Neural progenitor cell (in vitro differentiated cells): ENCODE measurements at regions not wholly inside any gene's neighbourhood (a gene's known extent, or its start where the extent isn't known, plus 50 kb on each side); places are given as distances from the start of the nearest gene placed in this dataset.

Source experiments
- EZH2 ChIP-seq: fragments of 200-600 bp; sonication (generic); IDR thresholded peaks from 2 replicates; pipeline ENCODE4 v1.6.1; 2017; ENCODE audit warnings: antibody characterized with exemption, mild to moderate bottlenecking, moderate library complexity
- TF ChIP-seq, protein P1 (sequence below): fragments of 200-600 bp; sonication (generic); IDR thresholded peaks from 2 replicates; pipeline ENCODE4 v1.5.1; 2017; ENCODE audit warnings: antibody characterized with exemption, mild to moderate bottlenecking

DNA sequence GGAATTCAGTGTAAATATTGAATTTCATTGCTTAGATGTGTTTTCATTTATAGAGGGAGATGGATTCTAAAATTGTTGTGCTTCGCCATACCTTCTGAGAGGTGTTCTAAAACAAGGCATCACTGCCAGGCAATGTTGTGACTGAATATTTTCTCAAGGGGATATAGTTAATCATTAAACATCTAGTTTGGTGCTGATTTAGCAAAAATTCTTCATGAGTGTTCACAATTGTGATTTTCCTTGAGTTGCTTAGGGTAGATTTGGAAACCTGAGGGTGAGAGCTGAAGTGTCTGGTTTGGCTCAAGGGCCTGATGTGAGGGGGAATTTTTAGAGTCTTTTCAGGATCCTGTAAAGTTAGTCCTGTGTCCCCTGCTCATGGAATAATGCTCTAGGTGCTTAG is 104.5 kb downstream of the MAT2B start:
- TF ChIP-seq, protein P1, sequence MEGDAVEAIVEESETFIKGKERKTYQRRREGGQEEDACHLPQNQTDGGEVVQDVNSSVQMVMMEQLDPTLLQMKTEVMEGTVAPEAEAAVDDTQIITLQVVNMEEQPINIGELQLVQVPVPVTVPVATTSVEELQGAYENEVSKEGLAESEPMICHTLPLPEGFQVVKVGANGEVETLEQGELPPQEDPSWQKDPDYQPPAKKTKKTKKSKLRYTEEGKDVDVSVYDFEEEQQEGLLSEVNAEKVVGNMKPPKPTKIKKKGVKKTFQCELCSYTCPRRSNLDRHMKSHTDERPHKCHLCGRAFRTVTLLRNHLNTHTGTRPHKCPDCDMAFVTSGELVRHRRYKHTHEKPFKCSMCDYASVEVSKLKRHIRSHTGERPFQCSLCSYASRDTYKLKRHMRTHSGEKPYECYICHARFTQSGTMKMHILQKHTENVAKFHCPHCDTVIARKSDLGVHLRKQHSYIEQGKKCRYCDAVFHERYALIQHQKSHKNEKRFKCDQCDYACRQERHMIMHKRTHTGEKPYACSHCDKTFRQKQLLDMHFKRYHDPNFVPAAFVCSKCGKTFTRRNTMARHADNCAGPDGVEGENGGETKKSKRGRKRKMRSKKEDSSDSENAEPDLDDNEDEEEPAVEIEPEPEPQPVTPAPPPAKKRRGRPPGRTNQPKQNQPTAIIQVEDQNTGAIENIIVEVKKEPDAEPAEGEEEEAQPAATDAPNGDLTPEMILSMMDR, result no peak
- TF ChIP-seq EZH2, result no peak
